Astrocyte of the spinal cord (primary cell): ENCODE measurements at regions not wholly inside any gene's neighbourhood (a gene's known extent, or its start where the extent isn't known, plus 50 kb on each side); places are given as distances from the start of the nearest gene placed in this dataset.
"Not testable (repeated sequence)": the region's sequence is repeated elsewhere in the genome, so short reads cannot be mapped to it uniquely, and the experiment has no call there.

ENCODE experiments used
- DNase-seq: peaks from one replicate; pipeline ENCODE4 v3.0.0; 2011; ENCODE audit warnings: low read depth, low spot score
- H3K4me3 ChIP-seq: 2 replicates; pipeline ENCODE4 v1.5.1; 2011; ENCODE audit warnings: low read depth, mild to moderate bottlenecking, low read length, moderate library complexity
- CTCF ChIP-seq: IDR thresholded peaks from 2 replicates; pipeline ENCODE4 v1.5.1; 2012; ENCODE audit warnings: low read depth, mild to moderate bottlenecking, low read length, inconsistent platforms
- in situ Hi-C: cut with HindIII; loops from 2 replicates; pipeline ENCODE4 v1.10.0; 2017; ENCODE audit warnings: low sequenced_read_pairs

- DNase-seq = no peak
- in situ Hi-C loops = no loop called here
- no peak overlapping the region for H3K4me3 ChIP-seq
- no peak for TF ChIP-seq CTCF
These were observed 423.2 kb upstream of the RORB start for GRCh38 chr9:74073897-74074296.

DNA sequence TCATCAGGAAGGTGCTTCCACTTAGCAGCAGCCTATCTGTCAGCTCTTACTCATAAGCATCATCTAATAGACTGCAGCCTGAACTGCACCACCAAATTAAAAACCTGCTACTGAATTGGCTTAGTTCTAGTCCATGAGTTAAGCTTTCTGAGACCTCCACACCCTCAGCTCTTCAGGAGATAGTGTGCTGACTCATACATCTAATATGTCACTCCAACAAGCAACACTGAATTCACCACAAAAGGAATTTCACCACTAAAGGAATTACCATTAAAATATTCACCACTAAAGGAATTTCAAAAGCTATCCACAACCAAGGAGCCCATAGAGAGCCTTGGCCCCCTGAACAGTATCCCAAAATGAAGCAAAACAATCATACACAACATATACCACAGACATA is 418.5 kb upstream of the RORB start:
- peak; percentile 84 for DNase-seq
- H3K4me3 ChIP-seq = no peak overlapping the region

GRCh38 chr9:74080652-74081051 is 416.5 kb upstream of the RORB start:
- H3K4me3 ChIP-seq, in situ Hi-C loops, DNase-seq: not testable (repeated sequence)

More for the DNA sequence above, 418.5 kb upstream of the RORB start:
- in situ Hi-C loops = no loop called here
- TF ChIP-seq CTCF = no peak

- in situ Hi-C loops = no loop called here
These were observed 413.3 kb upstream of the RORB start for GRCh38 chr9:74083681-74084433.

GRCh38 chr9:74085384-74086037 is 411.6 kb upstream of the RORB start:
- in situ Hi-C loops, DNase-seq, H3K4me3 ChIP-seq: not testable (repeated sequence)

More at GRCh38 chr9:74083681-74084433, 413.3 kb upstream of the RORB start:
- peak; percentile 16 for DNase-seq
- no peak for TF ChIP-seq CTCF
- H3K4me3 ChIP-seq = no peak overlapping the region

GRCh38 chr9:74090921-74091320 is 406.2 kb upstream of the RORB start:
- in situ Hi-C loops, H3K4me3 ChIP-seq, DNase-seq: not testable (repeated sequence)

GRCh38 chr9:74092491-74092834 is 404.7 kb upstream of the RORB start:
- no peak for TF ChIP-seq CTCF
- no peak for DNase-seq
- H3K4me3 ChIP-seq = no peak overlapping the region
- in situ Hi-C loops = no loop called here

GRCh38 chr9:74094037-74094436 is 403.1 kb upstream of the RORB start:
- H3K4me3 ChIP-seq, in situ Hi-C loops, DNase-seq: not testable (repeated sequence)
